Esophagus muscularis mucosa (tissue), 3 donors: ENCODE measurements at regions not wholly inside any gene's neighbourhood (a gene's known extent, or its start where the extent isn't known, plus 50 kb on each side); places are given as distances from the start of the nearest gene placed in this dataset.

Experiments used
- CTCF ChIP-seq, 3 experiments: fragments of 200-600 bp in 2 of 3; fragments of 450-650 bp in 1 of 3; sonication (generic) in 2 of 3; IDR thresholded peaks; one replicate each; pipeline ENCODE4 v1.5.1; 2017 to 2019; ENCODE audit warnings: antibody characterized with exemption in 3 of 3, mild to moderate bottlenecking in 2 of 3, moderate library complexity in 1 of 3
- POLR2A ChIP-seq: fragments of 450-650 bp; IDR thresholded peaks from one replicate; pipeline ENCODE4 v1.6.1; 2017; ENCODE audit warnings: antibody characterized with exemption, moderate library complexity, mild to moderate bottlenecking, low read depth
- POLR2AphosphoS5 ChIP-seq, 2 donors: sonication (generic); formaldehyde crosslinking; IDR thresholded peaks; one replicate each; pipeline ENCODE4 v1.6.1; 2017; ENCODE audit warnings: antibody characterized with exemption in 2 of 2

- TF ChIP-seq CTCF (IDR thresholded peaks at IDR 0.05) (no peak), POLR2A (no peak), POLR2AphosphoS5 (IDR thresholded peaks at IDR 0.05) (no peak)
Measured at GRCh38 chr10:86591436-86591835, 62.9 kb upstream of the OPN4 start.
